Embryonic facial prominence (tissue), 1 donor: ENCODE measurements at regions not wholly inside any gene's neighbourhood (a gene's known extent, or its start where the extent isn't known, plus 50 kb on each side); places are given as distances from the start of the nearest gene placed in this dataset.

Experiments used
- DNase-seq: peaks from one replicate; pipeline ENCODE4 v3.0.0-alpha.2; 2016; ENCODE audit errors: extremely low spot score

DNA sequence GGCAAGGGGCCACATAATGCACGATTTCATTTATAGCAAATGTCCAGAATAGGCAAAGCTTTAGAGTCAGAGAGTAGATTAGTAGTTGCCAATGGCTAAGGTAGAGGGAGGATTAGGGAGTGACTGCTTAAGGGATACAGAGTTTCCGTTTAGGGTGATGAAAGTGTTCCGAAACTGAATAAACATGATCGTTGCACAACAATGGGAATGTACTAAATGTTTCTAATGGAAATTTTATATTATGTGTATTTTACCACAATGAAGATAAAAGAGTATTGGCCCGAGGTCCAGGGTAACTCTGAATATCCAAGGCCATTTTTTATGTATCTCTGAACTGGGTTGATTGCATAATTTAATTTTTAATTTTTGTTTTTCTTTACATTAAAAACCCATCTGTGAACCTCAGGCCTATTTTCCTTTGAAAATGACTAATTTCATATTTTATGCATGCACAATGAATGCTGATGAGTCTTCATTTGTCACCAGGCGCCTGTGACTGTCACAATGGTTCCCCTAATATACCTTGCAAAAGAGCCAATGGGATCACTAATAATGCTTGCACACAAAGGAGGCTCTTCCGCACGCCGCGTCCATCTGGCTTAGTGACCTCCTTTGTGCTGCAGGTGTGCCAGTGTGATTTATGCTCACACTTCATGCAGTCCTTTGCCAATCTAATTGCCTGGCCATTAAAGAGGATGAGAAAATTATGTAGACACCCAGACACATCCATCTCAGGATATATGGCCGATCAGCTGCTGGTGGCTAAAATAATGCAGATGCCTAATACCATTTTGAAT is 612.5 kb downstream of the CDH26 start:
- DNase-seq: no peak

GRCh38 chr20:60573003-60573680 is 614.9 kb downstream of the CDH26 start:
- no peak for DNase-seq

DNA sequence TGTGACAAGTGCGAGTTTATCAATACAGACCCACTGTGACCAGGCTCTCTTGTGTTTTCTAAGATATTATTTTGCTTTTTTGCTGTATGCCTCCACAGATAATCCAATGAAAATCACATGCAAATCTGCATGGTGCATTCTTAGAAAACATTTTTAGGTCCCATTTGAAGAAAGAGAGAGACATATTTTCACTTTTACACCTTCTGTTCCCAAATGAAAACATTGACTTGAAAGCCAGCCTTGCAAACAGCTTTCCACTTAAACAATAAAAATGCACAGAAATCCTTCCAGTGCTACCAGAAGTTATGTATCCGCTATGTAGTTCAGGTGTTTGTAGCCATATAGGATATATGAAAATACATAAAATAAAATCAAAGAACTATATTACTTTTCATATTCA is 618.0 kb downstream of the CDH26 start:
- no peak for DNase-seq

DNA sequence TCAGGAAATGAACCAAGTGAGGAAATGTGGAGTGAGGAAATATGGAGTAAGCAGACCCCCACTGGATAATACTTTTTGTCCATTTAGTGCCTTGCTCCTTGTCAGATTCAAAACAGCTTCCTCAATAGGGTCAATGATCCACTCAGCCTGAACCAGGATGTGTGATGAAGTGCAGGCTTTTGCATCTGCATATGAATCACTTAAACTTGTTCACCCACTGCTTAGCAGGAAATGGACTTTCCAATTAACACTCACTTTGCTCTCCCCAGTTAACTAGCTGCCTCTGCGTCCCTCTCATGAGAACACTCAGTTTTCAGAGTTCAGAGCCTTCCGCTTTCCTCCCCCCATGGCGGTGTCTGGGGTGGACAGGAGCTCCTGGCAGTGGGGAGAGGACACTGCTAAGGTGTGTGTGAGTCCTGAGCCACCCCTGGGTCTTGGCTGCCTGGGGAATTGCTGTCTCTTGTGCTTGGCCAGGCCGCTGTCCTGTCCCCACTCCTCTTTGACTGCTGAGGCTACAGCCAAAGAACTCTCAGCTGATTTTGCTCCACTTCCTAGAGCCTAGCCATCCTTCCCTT is 621.8 kb downstream of the CDH26 start:
- DNase-seq: no peak

DNA sequence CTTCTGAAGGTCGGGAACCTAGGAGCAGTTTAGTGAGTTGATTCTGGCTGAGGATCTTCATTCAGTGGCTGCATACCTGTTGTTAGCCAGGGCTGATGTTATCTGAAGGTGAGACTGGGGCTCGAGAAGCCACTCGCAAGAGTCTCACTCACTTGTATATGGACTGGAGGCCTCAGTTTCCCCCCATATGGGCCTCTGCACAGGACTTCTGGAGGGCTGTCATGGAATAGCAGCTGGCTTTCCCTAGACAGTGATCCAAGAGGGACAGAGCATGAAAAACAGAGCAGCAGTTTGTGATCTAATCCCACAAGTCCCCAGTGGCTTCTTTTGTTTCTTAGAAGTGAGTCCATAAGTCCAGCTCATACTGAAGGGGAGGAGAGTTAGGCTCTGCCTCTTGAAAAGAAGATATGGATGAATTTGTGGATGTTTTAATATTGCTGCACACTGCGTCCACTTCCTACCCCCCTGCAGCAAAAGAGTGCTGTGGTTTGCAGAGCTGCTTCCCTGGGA is 623.4 kb downstream of the CDH26 start:
- DNase-seq: no peak

DNA sequence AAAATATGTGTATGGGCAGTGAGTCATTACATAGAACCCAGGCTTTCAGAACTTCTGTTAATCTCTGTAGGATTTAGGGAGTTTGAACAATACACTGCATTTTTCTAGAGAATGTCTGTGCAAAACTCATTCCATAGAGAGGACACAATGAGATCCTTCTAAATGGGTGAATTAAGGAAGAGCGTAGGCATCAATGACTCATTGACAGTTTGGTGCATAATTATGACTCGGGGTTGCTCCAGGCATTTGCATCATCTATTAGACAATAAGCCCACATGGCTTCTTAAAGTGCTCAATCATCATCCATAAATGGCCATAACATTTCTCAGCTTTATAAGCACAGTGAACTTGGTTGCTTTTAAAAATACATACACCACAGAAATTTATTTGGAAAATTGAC is 625.5 kb downstream of the CDH26 start:
- no peak for DNase-seq

DNA sequence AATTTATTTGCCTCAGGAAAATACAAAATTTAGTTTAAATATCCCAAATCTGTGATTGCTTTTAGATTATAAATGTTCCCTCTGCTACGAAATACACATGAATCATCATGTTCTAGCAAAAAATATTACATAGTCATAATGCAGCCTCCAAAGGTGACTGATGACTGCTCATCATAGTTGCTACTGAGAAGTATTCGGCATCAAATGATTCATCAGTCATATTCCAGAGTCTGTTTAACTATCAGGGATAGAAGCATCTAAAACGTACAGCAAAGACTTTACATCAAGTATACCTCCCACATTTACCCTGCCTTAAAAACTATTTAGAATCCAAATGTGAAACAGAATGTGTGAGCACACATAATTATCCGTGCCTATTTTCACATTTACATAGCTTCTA is 626.0 kb downstream of the CDH26 start:
- no peak for DNase-seq

- DNase-seq: no peak
These were observed 627.4 kb downstream of the CDH26 start for GRCh38 chr20:60585651-60586050.

DNA sequence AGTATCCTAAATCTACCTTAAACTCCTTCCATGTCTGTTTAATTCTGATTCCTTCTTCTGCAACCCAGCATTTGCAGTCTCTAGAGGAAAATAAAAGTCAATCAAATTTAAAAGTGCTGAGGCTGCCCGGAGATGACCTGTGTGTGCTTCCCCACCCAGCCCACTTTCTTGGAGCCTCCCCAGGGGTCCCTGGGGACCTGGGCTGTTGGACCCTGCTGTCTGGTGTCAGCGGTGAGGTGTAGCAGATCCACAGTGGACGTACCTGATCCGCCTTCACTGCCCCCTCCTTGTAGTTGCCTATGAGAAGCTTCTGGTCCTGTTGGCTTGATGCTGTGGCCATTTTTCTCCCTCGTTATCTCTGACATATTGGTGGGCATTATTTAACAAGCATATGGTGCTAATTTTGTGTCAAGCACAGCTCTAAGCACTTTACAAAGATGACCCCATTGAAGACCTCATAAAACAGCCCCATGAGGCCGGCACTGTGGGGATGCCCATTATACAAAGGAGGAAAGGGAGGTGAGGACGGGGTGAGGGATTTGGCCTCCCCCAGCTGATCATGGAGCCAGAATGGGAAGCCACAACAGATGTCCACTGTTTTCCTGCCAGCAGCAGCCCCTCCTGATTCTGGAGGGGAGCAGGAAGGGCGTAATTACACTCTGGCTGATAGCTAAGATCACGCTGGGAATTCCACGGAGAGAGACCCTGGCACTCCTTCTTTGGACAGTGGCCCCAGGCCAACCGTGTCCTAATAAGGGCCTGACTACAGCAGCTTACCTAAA is 628.2 kb downstream of the CDH26 start:
- DNase-seq: no peak

- no peak for DNase-seq
These were observed 629.8 kb downstream of the CDH26 start for GRCh38 chr20:60587986-60588385.

- peak; percentile 9 for DNase-seq
These were observed 631.4 kb downstream of the CDH26 start for GRCh38 chr20:60589623-60590022.

DNA sequence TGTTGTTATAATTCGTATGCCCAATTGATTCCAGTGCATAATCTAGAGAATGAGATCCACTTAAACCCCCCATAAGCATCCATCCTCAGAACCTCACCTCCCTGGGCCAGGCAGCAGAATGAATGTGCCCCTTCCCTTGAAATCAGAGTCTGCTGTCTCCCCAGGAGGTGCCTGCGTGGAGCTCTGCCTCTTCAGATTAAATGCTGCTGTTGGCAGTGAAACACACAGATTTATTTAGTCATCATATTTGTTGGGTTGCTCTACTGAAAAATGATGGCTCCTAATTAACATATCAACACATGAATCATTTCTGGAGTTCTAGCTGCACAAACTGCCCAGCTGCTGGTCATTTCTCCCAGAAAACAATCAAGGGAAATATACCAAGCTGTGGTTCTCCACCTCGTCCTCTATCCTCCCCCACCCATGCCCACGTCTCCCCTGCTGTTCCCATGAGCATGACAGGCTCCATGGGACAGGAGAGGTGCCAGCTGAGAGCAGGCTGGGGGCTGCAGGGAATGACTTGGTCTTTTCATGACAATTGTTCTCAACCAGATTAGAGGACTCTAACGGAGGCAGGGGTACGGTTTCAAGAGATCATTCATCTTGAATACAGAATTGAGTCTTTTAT is 633.1 kb downstream of the CDH26 start:
- no peak for DNase-seq

DNA sequence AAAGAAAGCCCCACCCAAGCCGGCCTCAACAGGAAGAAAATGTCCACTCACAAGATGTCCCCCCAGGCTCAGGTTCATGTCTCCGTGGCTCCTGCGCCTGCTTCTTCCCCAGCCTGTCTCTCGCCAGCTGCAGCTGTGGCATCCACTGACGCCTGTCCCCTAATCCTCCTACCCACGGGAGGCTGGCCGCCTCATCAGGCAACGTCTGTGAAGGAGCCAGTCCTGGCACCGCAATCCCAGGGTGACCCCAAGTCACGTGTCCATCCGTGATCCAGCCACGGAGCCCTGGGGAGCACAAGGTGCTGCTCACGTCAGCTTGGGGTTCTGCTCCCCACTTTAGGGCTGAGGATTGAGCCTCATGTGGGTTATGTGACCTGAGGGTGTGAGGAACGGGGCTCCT is 640.3 kb downstream of the CDH26 start:
- no peak for DNase-seq

GRCh38 chr20:60599381-60599780 is 641.2 kb downstream of the CDH26 start:
- no peak for DNase-seq

GRCh38 chr20:60600036-60600435 is 641.8 kb downstream of the CDH26 start:
- no peak for DNase-seq

GRCh38 chr20:60624066-60624465 is 628.0 kb upstream of the CDH4 start:
- DNase-seq: no peak

- DNase-seq: no peak
These were observed 624.1 kb upstream of the CDH4 start for GRCh38 chr20:60627751-60628565.

DNA sequence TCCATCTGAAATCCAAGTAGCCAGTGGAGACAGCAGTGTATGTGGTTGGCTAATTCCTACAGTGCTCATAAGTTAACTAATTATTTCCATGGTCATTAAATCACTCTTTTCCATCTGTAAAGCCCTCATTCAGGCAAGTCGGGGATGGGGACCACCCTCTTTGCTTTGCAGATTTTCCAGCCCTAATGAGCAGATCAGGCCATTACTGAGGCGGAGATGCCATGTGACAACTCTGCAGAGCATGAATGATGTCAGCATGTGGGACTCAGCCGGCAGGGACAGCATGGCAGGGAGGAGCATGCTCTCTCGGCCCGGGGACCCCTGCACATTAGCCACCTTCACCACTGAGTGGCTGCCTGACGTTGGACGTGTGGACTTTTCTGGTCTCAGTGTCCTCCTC is 623.3 kb upstream of the CDH4 start:
- DNase-seq: no peak

GRCh38 chr20:60629206-60629605 is 622.9 kb upstream of the CDH4 start:
- DNase-seq: no peak

- DNase-seq: no peak
These were observed 621.5 kb upstream of the CDH4 start for GRCh38 chr20:60630609-60631008.
